Mesendoderm (in vitro differentiated cells): ENCODE measurements at regions not wholly inside any gene's neighbourhood (a gene's known extent, or its start where the extent isn't known, plus 50 kb on each side); places are given as distances from the start of the nearest gene placed in this dataset.

Source experiments
- DNase-seq: peaks from one replicate; pipeline ENCODE4 v3.0.0; 2013
- H2AK5ac ChIP-seq: 2 replicates; pipeline ENCODE4 v1.6.1; 2013; ENCODE audit warnings: low read length, inconsistent platforms
- H2BK120ac ChIP-seq: 2 replicates; pipeline ENCODE4 v1.6.1; 2013; ENCODE audit warnings: low read depth, mild to moderate bottlenecking, low read length, moderate library complexity, mixed read lengths
- H2BK15ac ChIP-seq: replicated peaks from 2 replicates; pipeline ENCODE4 v1.6.1; 2013; ENCODE audit warnings: low read depth, mild to moderate bottlenecking, moderate library complexity
- H2BK5ac ChIP-seq: 2 replicates; pipeline ENCODE4 v1.6.1; 2013; ENCODE audit warnings: low read length, inconsistent platforms
- H3K18ac ChIP-seq: 2 replicates; pipeline ENCODE4 v1.6.1; 2013; ENCODE audit warnings: mild to moderate bottlenecking, low read length, mixed read lengths
- H3K23ac ChIP-seq: one replicate; pipeline ENCODE4 v1.6.1; 2013; ENCODE audit warnings: low read length
- H3K27ac ChIP-seq: 2 replicates; pipeline ENCODE4 v1.5.1; 2013; ENCODE audit warnings: low read depth, mild to moderate bottlenecking, inconsistent platforms, low read length, moderate library complexity
- H3K27me3 ChIP-seq: 2 replicates; pipeline ENCODE4 v1.6.1; 2013; ENCODE audit warnings: low read length, control low read depth, mild to moderate bottlenecking, inconsistent platforms; ENCODE audit not compliant: insufficient read depth, poor library complexity
- H3K36me3 ChIP-seq: 2 replicates; pipeline ENCODE4 v1.6.1; 2013; ENCODE audit warnings: low read length, inconsistent platforms; ENCODE audit not compliant: control insufficient read depth, insufficient read depth
- H3K4ac ChIP-seq: one replicate; pipeline ENCODE4 v1.6.1; 2013; ENCODE audit warnings: low read depth, mild to moderate bottlenecking, low read length, moderate library complexity
- H3K4me1 ChIP-seq: 2 replicates; pipeline ENCODE4 v1.6.1; 2013; ENCODE audit warnings: low read depth, low read length, inconsistent platforms; ENCODE audit not compliant: control insufficient read depth
- H3K4me2 ChIP-seq: 2 replicates; pipeline ENCODE4 v1.6.1; 2013; ENCODE audit warnings: low read length
- H3K4me3 ChIP-seq: 2 replicates; pipeline ENCODE4 v1.5.1; 2013; ENCODE audit warnings: mild to moderate bottlenecking, low read length
- H3K56ac ChIP-seq: one replicate; pipeline ENCODE4 v1.6.1; 2013; ENCODE audit warnings: low read length
- H3K79me1 ChIP-seq: 2 replicates; pipeline ENCODE4 v1.6.1; 2013; ENCODE audit warnings: low read length, inconsistent platforms
- H3K79me2 ChIP-seq: 2 replicates; pipeline ENCODE4 v1.6.1; 2013; ENCODE audit warnings: mild to moderate bottlenecking, low read length; ENCODE audit not compliant: control insufficient read depth, insufficient read depth
- H3K9ac ChIP-seq: 2 replicates; pipeline ENCODE4 v1.6.1; 2013; ENCODE audit warnings: low read length, inconsistent platforms
- H4K5ac ChIP-seq: one replicate; pipeline ENCODE4 v1.6.1; 2013; ENCODE audit warnings: low read length
- H4K8ac ChIP-seq: one replicate; pipeline ENCODE4 v1.6.1; 2013; ENCODE audit warnings: low read depth, mild to moderate bottlenecking, control low read depth, low read length, moderate library complexity
- WGBS: extraction: QIAGEN DNeasy Blood & Tissue Kit; methylation state at CpG from one replicate; pipeline ENCODE4 v1.1.7; 2013; ENCODE audit warnings: low lambda C conversion rate, missing lambda C conversion rate; ENCODE audit not compliant: insufficient coverage; ENCODE audit errors: extremely low coverage; 5-methylcytosine and 5-hydroxymethylcytosine counted together

- no peak overlapping the region for H3K4me3 ChIP-seq
- no peaks in the 10 kb centered on the region for H3K4me1 ChIP-seq
- H3K23ac ChIP-seq = no peak overlapping the region
- DNase-seq = no peak
- no peak overlapping the region for H3K4me2 ChIP-seq
- H2BK120ac ChIP-seq = no peak overlapping the region
- H3K56ac ChIP-seq = no peak overlapping the region
- H3K4ac ChIP-seq = no peak overlapping the region
- H3K79me1 ChIP-seq = no peaks in the 10 kb centered on the region
- H4K8ac ChIP-seq = no peak overlapping the region
- no peak overlapping the region for H3K27ac ChIP-seq
- no peaks in the 10 kb centered on the region for H3K27me3 ChIP-seq
- no peak overlapping the region for H2BK5ac ChIP-seq
- H4K5ac ChIP-seq = no peak overlapping the region
- no peak overlapping the region for H3K9ac ChIP-seq
- H3K36me3 ChIP-seq = no peaks in the 10 kb centered on the region
- no peak overlapping the region for H3K18ac ChIP-seq
- no CpG with 5 or more reads among the region's 2 CpGs for WGBS
- no peak overlapping the region for H2BK15ac ChIP-seq
- H3K79me2 ChIP-seq = no peaks in the 10 kb centered on the region
- H2AK5ac ChIP-seq = no peak overlapping the region
Measured at GRCh38 chr11:69916806-69917387, 97.7 kb upstream of the FGF3 start.

GRCh38 chr11:69917529-69917928 is 98.3 kb upstream of the FGF3 start:
- no peak overlapping the region for H3K9ac ChIP-seq
- H2AK5ac ChIP-seq = no peak overlapping the region
- no peak overlapping the region for H4K5ac ChIP-seq
- H3K27ac ChIP-seq = no peak overlapping the region
- no peak overlapping the region for H3K4me3 ChIP-seq
- no CpG with 5 or more reads among the region's 2 CpGs for WGBS
- DNase-seq = no peak
- no peaks in the 10 kb centered on the region for H3K4me1 ChIP-seq
- H3K4ac ChIP-seq = no peak overlapping the region
- no peak overlapping the region for H3K4me2 ChIP-seq
- H2BK5ac ChIP-seq = no peak overlapping the region
- no peak overlapping the region for H3K23ac ChIP-seq
- no peaks in the 10 kb centered on the region for H3K79me2 ChIP-seq
- H3K18ac ChIP-seq = no peak overlapping the region
- no peak overlapping the region for H2BK15ac ChIP-seq
- no peak overlapping the region for H4K8ac ChIP-seq
- no peaks in the 10 kb centered on the region for H3K36me3 ChIP-seq
- H3K27me3 ChIP-seq = no peaks in the 10 kb centered on the region
- H3K79me1 ChIP-seq = no peaks in the 10 kb centered on the region
- H2BK120ac ChIP-seq = no peak overlapping the region
- no peak overlapping the region for H3K56ac ChIP-seq

GRCh38 chr11:69918231-69918937 is 99.2 kb upstream of the FGF3 start:
- no peak overlapping the region for H2BK120ac ChIP-seq
- peak overlapping the region; percentile 27 for H3K9ac ChIP-seq
- no peak for DNase-seq
- H3K4ac ChIP-seq = no peak overlapping the region
- H2BK15ac ChIP-seq = no peak overlapping the region
- H3K27ac ChIP-seq = no peak overlapping the region
- no peak overlapping the region for H3K18ac ChIP-seq
- no peak overlapping the region for H3K56ac ChIP-seq
- no peak overlapping the region for H4K5ac ChIP-seq
- H2BK5ac ChIP-seq = no peak overlapping the region
- H3K4me1 ChIP-seq = no peaks in the 10 kb centered on the region
- no peaks in the 10 kb centered on the region for H3K27me3 ChIP-seq
- H2AK5ac ChIP-seq = no peak overlapping the region
- no peaks in the 10 kb centered on the region for H3K36me3 ChIP-seq
- H3K79me2 ChIP-seq = no peaks in the 10 kb centered on the region
- no peaks in the 10 kb centered on the region for H3K79me1 ChIP-seq
- no peak overlapping the region for H4K8ac ChIP-seq
- WGBS = no CpG with 5 or more reads among the region's 38 CpGs
- no peak overlapping the region for H3K23ac ChIP-seq
- no peak overlapping the region for H3K4me2 ChIP-seq
- H3K4me3 ChIP-seq = no peak overlapping the region

- peak; percentile 79 for DNase-seq
- no peaks in the 10 kb centered on the region for H3K27me3 ChIP-seq
- no peak overlapping the region for H2BK15ac ChIP-seq
- no peak overlapping the region for H4K8ac ChIP-seq
- H3K18ac ChIP-seq = no peak overlapping the region
- no peak overlapping the region for H3K4me3 ChIP-seq
- H3K4ac ChIP-seq = no peak overlapping the region
- H3K36me3 ChIP-seq = no peaks in the 10 kb centered on the region
- no peak overlapping the region for H2BK5ac ChIP-seq
- H3K79me1 ChIP-seq = no peaks in the 10 kb centered on the region
- no peak overlapping the region for H3K9ac ChIP-seq
- no CpG with 5 or more reads among the region's 32 CpGs for WGBS
- H3K4me2 ChIP-seq = no peak overlapping the region
- H3K4me1 ChIP-seq = no peaks in the 10 kb centered on the region
- H2BK120ac ChIP-seq = no peak overlapping the region
- no peak overlapping the region for H3K27ac ChIP-seq
- no peak overlapping the region for H4K5ac ChIP-seq
- H2AK5ac ChIP-seq = no peak overlapping the region
- H3K79me2 ChIP-seq = no peaks in the 10 kb centered on the region
- H3K56ac ChIP-seq = no peak overlapping the region
- H3K23ac ChIP-seq = no peak overlapping the region
Measured at GRCh38 chr11:69918938-69919650, 99.9 kb upstream of the FGF3 start.

- H3K4ac ChIP-seq = no peak overlapping the region
- no peak overlapping the region for H3K4me3 ChIP-seq
- H3K27me3 ChIP-seq = no peaks in the 10 kb centered on the region
- H2BK120ac ChIP-seq = no peak overlapping the region
- no peak overlapping the region for H3K18ac ChIP-seq
- no peaks in the 10 kb centered on the region for H3K79me1 ChIP-seq
- H3K36me3 ChIP-seq = no peaks in the 10 kb centered on the region
- H4K5ac ChIP-seq = no peak overlapping the region
- no peak overlapping the region for H3K56ac ChIP-seq
- H2AK5ac ChIP-seq = no peak overlapping the region
- no peak overlapping the region for H4K8ac ChIP-seq
- H3K27ac ChIP-seq = no peak overlapping the region
- no peaks in the 10 kb centered on the region for H3K4me1 ChIP-seq
- H3K4me2 ChIP-seq = no peak overlapping the region
- no peak overlapping the region for H3K23ac ChIP-seq
- no peak overlapping the region for H2BK15ac ChIP-seq
- WGBS = no CpG with 5 or more reads among the region's 3 CpGs
- H3K9ac ChIP-seq = no peak overlapping the region
- H3K79me2 ChIP-seq = no peaks in the 10 kb centered on the region
- H2BK5ac ChIP-seq = no peak overlapping the region
- DNase-seq = no peak
Measured at GRCh38 chr11:69919659-69920344, 100.6 kb upstream of the FGF3 start.
